ENCODE measurements at regions not wholly inside any gene's neighbourhood (a gene's known extent, or its start where the extent isn't known, plus 50 kb on each side); places are given as distances from the start of the nearest gene placed in this dataset.

GRCh38 chr5:54772684-54773083, 212.7 kb downstream of the ESM1 start:
- no peak for DNase-seq (ENCODE audit: low read depth)

- DNase-seq (ENCODE audit: low read depth): no peak
Observed at GRCh38 chr5:54772231-54772630, 213.2 kb downstream of the ESM1 start.

- no peak for DNase-seq (ENCODE audit: low read depth)
Observed at GRCh38 chr5:54769746-54770145, 215.6 kb downstream of the ESM1 start.

- no peak for DNase-seq (ENCODE audit: low read depth)
Observed at GRCh38 chr5:54769072-54769471, 216.3 kb downstream of the ESM1 start.

- no peak for DNase-seq (ENCODE audit: low read depth)
Observed at GRCh38 chr5:54766748-54767147, 218.6 kb downstream of the ESM1 start.

- no peak for DNase-seq (ENCODE audit: low read depth)
Observed at GRCh38 chr5:54765165-54766028, 220.0 kb downstream of the ESM1 start.

GRCh38 chr5:54764102-54765090, 221.0 kb downstream of the ESM1 start:
- peak; percentile 87 for DNase-seq (ENCODE audit: low read depth)

GRCh38 chr5:54761213-54761701, 224.1 kb downstream of the ESM1 start:
- DNase-seq (ENCODE audit: low read depth): peak; percentile 54

- no peak for DNase-seq (ENCODE audit: low read depth)
Observed at GRCh38 chr5:54760182-54760935, 225.0 kb downstream of the ESM1 start.

- no peak for DNase-seq (ENCODE audit: low read depth)
Observed at GRCh38 chr5:54758038-54758437, 227.4 kb downstream of the ESM1 start.

GRCh38 chr5:54757541-54757940, 227.9 kb downstream of the ESM1 start:
- no peak for DNase-seq (ENCODE audit: low read depth)

- no peak for DNase-seq (ENCODE audit: low read depth)
Observed at GRCh38 chr5:54756796-54757402, 228.5 kb downstream of the ESM1 start.

GRCh38 chr5:54756301-54756700, 229.1 kb downstream of the ESM1 start:
- no peak for DNase-seq (ENCODE audit: low read depth)

- DNase-seq (ENCODE audit: low read depth): no peak
Observed at GRCh38 chr5:54754878-54755277, 230.5 kb downstream of the ESM1 start.

GRCh38 chr5:54754420-54754819, 231.0 kb downstream of the ESM1 start:
- DNase-seq (ENCODE audit: low read depth): no peak

GRCh38 chr5:54753753-54754152, 231.6 kb downstream of the ESM1 start:
- no peak for DNase-seq (ENCODE audit: low read depth)

GRCh38 chr5:54753034-54753433, 232.4 kb downstream of the ESM1 start:
- DNase-seq (ENCODE audit: low read depth): peak; percentile 72

GRCh38 chr5:54748527-54748926, 231.0 kb downstream of the SNX18 start:
- no peak for DNase-seq (ENCODE audit: low read depth)

- no peak for DNase-seq (ENCODE audit: low read depth)
Observed at GRCh38 chr5:54746777-54747398, 229.3 kb downstream of the SNX18 start.

- no peak for DNase-seq (ENCODE audit: low read depth)
Observed at GRCh38 chr5:54746346-54746745, 228.8 kb downstream of the SNX18 start.

Data from myocyte (in vitro differentiated cells).